ENCODE measurements at regions not wholly inside any gene's neighbourhood (a gene's known extent, or its start where the extent isn't known, plus 50 kb on each side); places are given as distances from the start of the nearest gene placed in this dataset.

- H4K8ac ChIP-seq (ENCODE audit: low read depth in 2 of 2, low read length in 2 of 2): no peak overlapping the region
- H3K4me3 ChIP-seq (ENCODE audit: insufficient read depth, low read depth, low read length): no peak overlapping the region
- no peak overlapping the region for H2BK120ac ChIP-seq (ENCODE audit: low read depth, low read length)
- ChIA-PET POLR2A (ENCODE audit: unreplicated experiment) (no interaction called here), CTCF (no interaction called here)
- H3K56ac ChIP-seq (ENCODE audit: extremely low read depth, insufficient read depth, low read length): no peak overlapping the region
- no peak overlapping the region for H4K91ac ChIP-seq (ENCODE audit: insufficient read depth, low read depth, low read length)
- no peak overlapping the region for H2AK5ac ChIP-seq (ENCODE audit: low read depth, low read length)
- dilution Hi-C loops (cut with HindIII; ENCODE audit: low sequenced_read_pairs, unreplicated experiment) (no loop called here), intact Hi-C loops (cut with micrococcal nuclease) (no loop called here), in situ Hi-C loops (cut with MboI; ENCODE audit: low sequenced_read_pairs) (no loop called here)
- no peaks in the 10 kb centered on the region for H3K4me1 ChIP-seq (ENCODE audit: control insufficient read depth, insufficient read depth, low read length)
- no peaks in the 10 kb centered on the region for H3K36me3 ChIP-seq (ENCODE audit: control insufficient read depth, insufficient read depth, low read length)
- H2BK5ac ChIP-seq (ENCODE audit: low read depth, low read length, poor library complexity, severe bottlenecking): no peak overlapping the region
- no peak overlapping the region for H3K4me2 ChIP-seq (ENCODE audit: low read depth, low read length)
- no peak overlapping the region for H3K27ac ChIP-seq (ENCODE audit: insufficient read depth, low read length)
- TF ChIP-seq MAZ (IDR thresholded peaks at IDR 0.05; ENCODE audit: borderline replicate concordance, low read depth, low read length): no peak
- no peak for TF ChIP-seq USF2 (IDR thresholded peaks at IDR 0.05; ENCODE audit: low read depth, low read length)
- no peak for TF ChIP-seq MXI1 (IDR thresholded peaks at IDR 0.05; ENCODE audit: borderline replicate concordance, low read depth, low read length)
- TF ChIP-seq ELK1 (IDR thresholded peaks at IDR 0.05; ENCODE audit: borderline replicate concordance, low read depth, low read length): no peak
- TF ChIP-seq CEBPB (IDR thresholded peaks at IDR 0.05; ENCODE audit: low read depth, low read length): no peak
- no peak for TF ChIP-seq RCOR1 (IDR thresholded peaks at IDR 0.05; ENCODE audit: insufficient replicate concordance, low read length)
- no peak for TF ChIP-seq FOS (IDR thresholded peaks at IDR 0.05; ENCODE audit: low read depth, low read length)
- no peak for TF ChIP-seq RAD21 (IDR thresholded peaks at IDR 0.05; ENCODE audit: low read length)
- TF ChIP-seq CTCF (conservative IDR thresholded peaks at IDR 0.05; ENCODE audit: low read depth, low read length): no peak
- TF ChIP-seq BHLHE40 (IDR thresholded peaks at IDR 0.05; ENCODE audit: low read depth, low read length): no peak
- no peak for TF ChIP-seq RFX5 (IDR thresholded peaks at IDR 0.05; ENCODE audit: low read depth, low read length)
- no peak for TF ChIP-seq MAFK (IDR thresholded peaks at IDR 0.05; ENCODE audit: low read depth, low read length)
- TF ChIP-seq SMC3 (IDR thresholded peaks at IDR 0.05; ENCODE audit: low read depth, low read length): no peak
- no peak for TF ChIP-seq POLR2A (IDR thresholded peaks at IDR 0.05; ENCODE audit: low read depth, low read length)
- TF ChIP-seq CHD1 (IDR thresholded peaks at IDR 0.05; ENCODE audit: low read depth, low read length): no peak
- TF ChIP-seq NFE2L2 (IDR thresholded peaks at IDR 0.05; ENCODE audit: low read depth, low read length): no peak
- peaks cover 4% of the 10 kb centered on the region for H3K27me3 ChIP-seq (ENCODE audit: control insufficient read depth, insufficient read depth, low read length)
- H2BK20ac ChIP-seq (ENCODE audit: low read depth, low read length): no peak overlapping the region
- H3K9me1 ChIP-seq (ENCODE audit: insufficient read depth, low read length): no peaks in the 10 kb centered on the region
- no peaks in the 10 kb centered on the region for H4K20me1 ChIP-seq (ENCODE audit: insufficient read depth, low read length)
- ATAC-seq (ENCODE audit: low read depth): no peak
- no peak overlapping the region for H2AK9ac ChIP-seq (replicated peaks; ENCODE audit: low read depth, low read length, poor library complexity)
- H4K5ac ChIP-seq (ENCODE audit: low read depth, low read length): no peak overlapping the region
- no peak overlapping the region for H2BK15ac ChIP-seq (ENCODE audit: low read depth, low read length)
- H3K14ac ChIP-seq (replicated peaks; ENCODE audit: low read depth, low read length): no peak overlapping the region
- no peak overlapping the region for H2AFZ ChIP-seq (replicated peaks; ENCODE audit: low read length, poor library complexity)
- H3K18ac ChIP-seq (ENCODE audit: low read depth, low read length): no peak overlapping the region
- no peak overlapping the region for H3K9ac ChIP-seq (ENCODE audit: low read depth, low read length)
- no TSS peak for BruUV-seq (replicated peaks)
- no peak overlapping the region for H3K4ac ChIP-seq (ENCODE audit: low read depth, low read length)
- peaks cover 5% of the 10 kb centered on the region for H3K9me3 ChIP-seq (ENCODE audit: control insufficient read depth, insufficient read depth, low read length)
- no peaks in the 10 kb centered on the region for H3K79me1 ChIP-seq (ENCODE audit: low read depth in 1 of 2, low read length in 2 of 2)
- no peak overlapping the region for H3K23ac ChIP-seq (ENCODE audit: low read depth, low read length)
- DNase-seq: no peak
- WGBS, 2 experiments (ENCODE audit: extremely low coverage in 2 of 2, insufficient read length in 1 of 2): 80% methylated on average over 3 of the region's 12 CpGs; no CpG with 5 or more reads in 1 of the 2 experiments
These were observed 75.8 kb upstream of the EIF5 start for GRCh38 chr14:103258211-103258610.
